HG02588 (cell line): ENCODE measurements at regions not wholly inside any gene's neighbourhood (a gene's known extent, or its start where the extent isn't known, plus 50 kb on each side); places are given as distances from the start of the nearest gene placed in this dataset.

Source experiments
- ATAC-seq: cut with Tn5 transposase; IDR thresholded peaks from one replicate; pipeline ENCODE4 v1.9.1; 2021; ENCODE audit warnings: mild to moderate bottlenecking, moderate library complexity; ENCODE audit not compliant: unreplicated experiment

- ATAC-seq: no peak
These were observed 115.2 kb upstream of the PITRM1 start for GRCh38 chr10:3287572-3288445.

- ATAC-seq: no peak
These were observed 110.1 kb upstream of the PITRM1 start for GRCh38 chr10:3282674-3283017.

DNA sequence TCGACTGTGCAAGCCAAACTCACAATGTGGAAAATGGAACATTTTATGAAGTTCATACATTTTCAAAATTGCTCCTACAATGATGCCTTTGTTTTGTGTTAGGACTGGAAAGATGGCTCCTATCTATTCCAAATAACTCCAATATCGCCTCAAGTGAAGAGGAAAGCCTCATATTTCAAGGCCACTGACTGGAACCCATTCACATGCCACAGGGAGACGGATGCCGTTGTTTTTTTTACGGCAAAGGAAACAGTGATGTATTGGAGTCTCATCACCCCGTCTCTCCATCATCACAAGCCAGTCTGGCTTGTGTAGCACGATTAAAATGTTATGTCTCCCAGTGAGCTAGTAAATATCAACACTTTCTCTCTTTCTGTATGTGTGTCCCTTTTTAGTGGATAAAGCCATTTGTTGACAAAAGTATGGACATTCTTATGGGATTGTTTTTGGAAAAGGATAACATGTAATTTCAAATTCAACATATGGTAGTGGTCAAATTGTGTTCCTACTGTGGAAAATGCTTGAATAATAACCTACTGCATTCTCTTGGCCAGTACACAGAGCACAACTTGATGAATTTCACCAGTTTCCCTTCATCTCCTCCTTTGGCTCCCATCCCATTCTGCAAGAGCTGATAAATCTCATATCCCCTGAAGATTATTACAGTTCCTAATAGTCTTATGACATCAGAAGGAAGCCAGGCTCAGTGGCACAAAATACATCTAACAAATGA is 109.5 kb upstream of the PITRM1 start:
- no peak for ATAC-seq

DNA sequence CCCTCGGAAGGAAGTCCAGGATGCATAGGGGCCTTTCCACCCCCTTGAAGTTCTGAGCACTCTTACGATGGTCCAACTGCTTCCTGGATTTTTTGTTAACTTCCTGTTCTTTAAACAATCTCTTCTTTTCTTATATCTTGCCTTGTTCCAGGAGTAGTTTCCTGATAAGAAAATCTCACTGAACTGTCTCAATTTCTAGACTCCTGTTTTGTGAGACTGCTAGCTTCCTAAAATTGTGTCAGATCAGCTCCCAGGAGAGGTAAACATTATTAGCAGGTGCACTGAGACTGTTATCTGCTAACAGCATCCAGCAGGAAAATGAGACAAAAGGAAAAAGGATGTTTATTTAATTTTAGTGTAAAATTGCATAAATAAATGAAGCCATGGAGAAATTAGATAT is 106.2 kb upstream of the PITRM1 start:
- ATAC-seq: no peak

DNA sequence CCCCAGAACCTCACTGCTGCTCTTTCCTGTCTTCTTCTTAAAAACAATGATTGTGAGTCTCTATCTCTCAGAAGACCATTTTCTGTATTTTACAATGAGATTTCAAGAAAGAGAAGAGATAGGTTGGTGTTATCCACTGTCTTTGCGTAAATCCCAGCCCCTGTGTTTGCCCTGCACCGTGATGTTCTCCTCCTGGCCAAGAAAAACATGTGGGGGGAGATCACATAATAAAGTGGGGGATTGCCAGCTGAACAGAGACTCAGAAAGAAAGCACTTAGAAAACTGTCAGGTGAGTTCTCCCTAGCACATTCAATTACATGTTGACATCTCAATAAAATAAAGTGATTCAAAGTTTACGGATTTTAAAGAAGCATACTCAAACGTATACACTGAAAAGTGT is 105.0 kb upstream of the PITRM1 start:
- no peak for ATAC-seq

- ATAC-seq: no peak
These were observed 101.8 kb upstream of the PITRM1 start for GRCh38 chr10:3274414-3274813.

- ATAC-seq: no peak
These were observed 101.4 kb upstream of the PITRM1 start for GRCh38 chr10:3273966-3274365.

DNA sequence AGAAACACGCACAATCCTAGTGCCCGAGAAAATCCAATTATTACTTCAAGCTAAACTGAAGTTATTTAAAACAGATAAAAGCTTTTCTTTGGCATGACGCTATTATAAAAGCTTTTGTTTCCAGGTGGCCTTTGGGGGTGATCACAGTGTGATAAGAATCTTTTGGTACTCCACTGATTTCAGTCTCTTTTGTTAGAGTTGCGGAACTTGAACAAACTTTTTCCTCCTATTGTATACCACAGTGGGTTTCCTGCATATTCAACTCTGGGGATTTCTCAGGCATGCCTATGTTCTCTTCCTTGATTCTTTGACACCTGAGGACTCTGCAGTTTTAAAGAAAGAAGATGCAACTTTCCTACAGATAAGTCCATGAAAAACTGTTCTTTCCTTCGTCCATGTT is 99.7 kb upstream of the PITRM1 start:
- no peak for ATAC-seq

DNA sequence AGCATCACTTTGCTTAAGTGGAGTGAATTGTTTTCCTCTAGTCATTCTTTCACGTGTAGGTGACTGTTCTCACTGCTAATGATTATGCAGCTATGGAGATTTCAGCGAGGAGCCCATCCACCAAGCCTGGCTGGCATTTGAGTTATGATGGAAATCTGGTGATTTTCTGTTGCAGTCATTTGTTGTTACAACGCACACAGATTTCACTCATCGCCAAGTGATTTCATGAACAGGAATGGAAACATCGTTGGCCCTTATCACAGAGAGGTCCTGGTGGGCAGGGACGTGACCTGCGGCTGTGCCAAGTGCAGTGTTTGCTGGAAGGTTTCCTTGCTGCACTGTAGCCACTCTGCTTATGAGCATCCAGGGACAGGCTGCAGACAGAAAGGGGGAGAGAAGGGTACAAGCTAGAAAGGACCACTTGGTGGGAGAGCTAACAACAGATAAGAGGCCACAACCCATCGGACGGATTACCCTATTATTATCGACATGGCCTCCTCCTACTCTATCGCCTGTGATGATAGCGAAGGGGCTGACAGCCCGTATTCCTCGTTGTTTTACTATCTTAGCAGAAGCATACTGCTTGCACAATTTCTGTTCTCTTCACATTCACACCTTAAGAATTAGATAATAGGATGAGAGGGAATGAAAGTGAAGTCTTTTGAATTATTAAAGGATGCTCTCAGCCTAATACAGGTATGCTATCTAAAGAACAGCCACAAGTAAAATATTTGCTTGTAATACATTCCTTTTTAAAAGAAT is 99.0 kb upstream of the PITRM1 start:
- no peak for ATAC-seq

DNA sequence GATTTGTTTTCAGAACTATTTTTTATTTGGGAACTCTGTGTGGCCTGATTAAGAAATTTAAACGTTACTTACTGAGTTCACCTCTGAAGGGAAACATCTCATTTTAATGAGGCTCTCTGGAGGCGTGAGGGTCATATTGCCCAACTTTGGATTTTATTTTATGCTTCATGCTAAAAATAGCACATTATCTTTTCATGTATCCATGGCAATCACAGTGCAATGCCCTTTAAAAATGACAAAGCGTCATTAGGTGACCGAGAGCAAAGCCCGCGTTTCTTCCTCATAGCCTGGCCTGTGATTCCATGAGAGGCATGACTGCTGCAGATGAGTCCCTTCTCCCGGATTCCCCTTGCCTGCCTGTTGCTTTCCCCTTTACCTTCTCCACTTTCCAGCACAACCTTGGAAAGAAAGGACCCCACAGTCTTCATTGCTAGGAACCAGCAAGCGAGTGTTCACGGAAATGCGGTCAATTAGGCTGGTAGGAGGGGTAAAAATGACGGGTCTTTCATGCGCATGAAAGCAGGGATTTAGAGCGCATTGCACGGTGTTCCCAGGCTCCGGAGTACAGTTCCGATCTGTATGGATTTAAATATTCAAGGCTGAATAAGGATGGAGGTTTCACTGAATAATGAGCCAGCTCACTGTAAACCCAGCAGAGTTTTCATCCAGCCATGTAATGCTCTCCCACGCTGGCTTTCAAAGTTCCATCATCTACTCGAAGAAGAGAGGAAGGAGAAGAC is 98.2 kb upstream of the PITRM1 start:
- no peak for ATAC-seq

- no peak for ATAC-seq
These were observed 95.4 kb upstream of the PITRM1 start for GRCh38 chr10:3268025-3268424.

GRCh38 chr10:3265088-3265487 is 92.5 kb upstream of the PITRM1 start:
- ATAC-seq: no peak

DNA sequence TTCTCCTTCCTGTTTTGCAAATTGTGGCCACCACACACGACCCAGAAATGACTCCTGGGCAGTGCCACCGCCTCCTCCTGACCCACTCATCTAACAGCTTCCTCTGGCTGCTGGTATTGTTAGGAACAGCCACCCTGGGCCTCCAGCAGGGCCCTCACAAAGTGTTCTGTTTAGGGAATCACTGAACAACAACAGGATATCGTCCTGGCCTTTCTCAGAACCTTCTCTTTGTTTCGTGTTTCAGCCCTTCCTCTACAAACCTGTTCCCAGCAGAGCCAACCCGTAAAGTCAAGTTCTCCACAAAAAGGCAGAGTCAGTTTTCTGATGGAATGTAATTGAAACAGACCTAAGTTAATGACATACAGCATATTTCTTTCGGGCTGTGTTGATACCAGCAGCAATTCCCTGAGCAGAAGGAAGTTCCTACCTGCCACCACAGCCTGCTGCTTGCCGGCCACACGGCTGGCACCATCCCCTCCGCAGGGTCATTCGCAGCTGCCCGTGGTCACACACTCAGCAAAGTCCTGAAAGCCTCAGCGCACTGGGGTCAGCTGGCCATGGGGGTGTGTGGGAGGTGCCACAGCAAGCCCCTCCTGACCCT is 91.7 kb upstream of the PITRM1 start:
- ATAC-seq: no peak

GRCh38 chr10:3263747-3264146 is 91.2 kb upstream of the PITRM1 start:
- no peak for ATAC-seq

DNA sequence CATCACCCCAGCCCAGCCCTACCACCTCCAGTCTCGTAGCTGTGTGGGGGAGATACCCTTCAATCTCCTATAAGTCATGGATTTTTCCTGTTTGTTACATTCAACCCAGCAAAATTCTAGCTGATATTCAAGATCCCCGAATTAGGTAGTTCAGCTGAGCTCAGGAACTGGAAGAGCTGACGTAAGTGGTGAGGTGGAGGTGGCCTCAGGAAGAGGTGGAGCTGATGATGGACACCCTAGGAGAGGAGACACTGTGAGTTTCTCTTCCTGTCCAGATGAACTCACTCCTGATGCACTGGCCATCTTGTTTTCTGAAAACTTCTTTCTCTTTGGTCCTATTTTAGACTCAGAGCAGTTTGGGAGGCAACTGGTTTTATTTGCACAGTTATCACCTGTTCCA is 90.5 kb upstream of the PITRM1 start:
- no peak for ATAC-seq

DNA sequence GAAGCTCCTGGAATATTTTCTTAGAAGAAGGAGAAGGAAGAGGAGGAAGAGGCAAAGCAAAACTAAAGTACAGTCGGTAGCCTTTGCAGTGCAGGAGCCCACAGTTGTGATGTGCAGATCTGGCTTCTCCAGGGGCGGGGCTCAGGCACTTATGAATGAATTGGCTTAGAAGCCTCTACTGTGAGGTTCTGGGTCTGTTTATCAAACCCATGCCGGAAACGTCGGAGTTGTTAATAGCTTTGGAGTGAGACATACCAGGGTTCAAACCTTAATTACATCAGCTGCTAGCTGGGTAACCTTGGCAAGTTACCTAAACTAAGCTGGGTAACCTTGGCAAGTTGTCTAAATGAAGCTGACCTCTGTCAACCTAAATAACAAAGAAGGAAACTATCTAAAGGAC is 89.3 kb upstream of the PITRM1 start:
- no peak for ATAC-seq

DNA sequence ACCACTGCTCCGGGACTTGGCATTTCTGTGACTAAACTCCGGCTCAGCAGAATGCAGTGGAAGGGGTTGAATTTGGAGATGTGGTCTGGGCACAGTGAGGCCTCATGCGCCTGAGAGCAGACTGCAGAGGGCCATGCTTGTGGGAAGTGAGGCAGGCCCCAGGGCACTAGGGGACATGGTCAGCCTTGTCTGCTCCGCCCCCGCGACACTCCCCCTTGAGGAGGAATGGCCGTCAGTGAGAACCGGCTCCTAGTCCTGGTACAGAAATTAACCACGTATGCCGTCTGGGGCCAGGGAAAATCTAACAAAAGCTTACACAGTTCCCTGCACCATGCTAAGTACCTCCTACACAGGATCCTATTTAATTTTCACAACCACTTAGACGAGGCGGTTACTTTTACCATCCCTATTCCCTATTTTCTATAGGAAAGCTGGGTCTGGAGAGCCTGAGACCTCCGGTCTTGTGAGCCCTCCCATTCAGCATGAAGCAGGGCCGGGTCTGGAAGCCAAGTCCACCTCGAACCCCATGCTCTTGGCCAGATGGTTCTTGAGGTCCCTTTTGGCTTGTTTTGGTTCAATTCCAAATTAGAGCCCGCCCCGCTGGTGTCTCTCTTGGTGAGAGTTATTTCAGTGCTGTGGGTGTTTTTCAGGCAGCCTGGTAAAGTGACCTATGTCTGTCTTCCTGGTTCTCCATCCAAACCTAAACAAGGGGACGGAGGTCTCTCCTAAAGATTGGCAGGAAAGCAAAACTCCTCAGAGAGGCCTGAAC is 87.7 kb upstream of the PITRM1 start:
- ATAC-seq: no peak

GRCh38 chr10:3259499-3259898 is 86.9 kb upstream of the PITRM1 start:
- ATAC-seq: no peak

DNA sequence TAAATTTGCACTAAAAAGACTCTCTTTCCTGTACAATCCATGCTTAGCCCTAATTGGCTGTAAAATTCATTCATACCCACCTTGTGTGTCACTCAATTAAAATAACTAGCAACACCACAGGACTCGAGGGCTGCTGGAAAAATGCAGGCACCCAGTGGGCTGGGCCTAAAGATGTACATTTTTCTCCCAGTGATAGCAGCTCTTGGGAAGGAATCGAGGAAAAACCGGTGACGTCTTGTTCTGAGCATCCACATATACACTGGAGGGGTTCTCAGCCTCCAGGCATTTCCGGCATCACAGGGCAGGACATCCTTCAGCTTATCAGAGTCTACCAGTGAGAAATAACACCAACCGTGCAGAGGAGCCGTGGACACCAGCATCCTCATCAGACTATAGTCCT is 85.8 kb upstream of the PITRM1 start:
- ATAC-seq: no peak

DNA sequence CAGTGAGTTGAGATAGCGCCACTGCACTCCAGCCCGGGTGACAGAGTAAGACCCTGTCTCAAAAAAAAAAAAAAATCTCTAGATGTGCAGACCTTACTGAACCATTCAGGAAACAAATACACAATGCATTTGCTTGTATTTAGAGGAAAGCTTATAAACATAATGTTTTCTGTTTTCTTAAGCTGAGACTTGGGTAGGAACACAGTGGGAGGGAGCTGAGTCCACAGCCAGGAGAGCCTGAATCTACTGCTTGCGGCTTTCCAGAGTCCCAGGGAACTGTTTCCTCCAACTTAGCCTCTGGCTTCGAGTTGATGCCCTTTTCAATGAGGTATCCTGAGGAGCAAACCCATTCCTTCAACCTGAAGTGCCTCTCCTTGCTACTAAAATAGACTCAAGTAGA is 83.0 kb upstream of the PITRM1 start:
- ATAC-seq: no peak
